LNCAP (cell line): ENCODE measurements at regions not wholly inside any gene's neighbourhood (a gene's known extent, or its start where the extent isn't known, plus 50 kb on each side); places are given as distances from the start of the nearest gene placed in this dataset.

Experiments used
- TF ChIP-seq, protein P1 (sequence below): fragments of 450-650 bp; IDR thresholded peaks from 2 replicates; pipeline ENCODE4 v1.5.1; 2017; ENCODE audit warnings: mild to moderate bottlenecking

DNA sequence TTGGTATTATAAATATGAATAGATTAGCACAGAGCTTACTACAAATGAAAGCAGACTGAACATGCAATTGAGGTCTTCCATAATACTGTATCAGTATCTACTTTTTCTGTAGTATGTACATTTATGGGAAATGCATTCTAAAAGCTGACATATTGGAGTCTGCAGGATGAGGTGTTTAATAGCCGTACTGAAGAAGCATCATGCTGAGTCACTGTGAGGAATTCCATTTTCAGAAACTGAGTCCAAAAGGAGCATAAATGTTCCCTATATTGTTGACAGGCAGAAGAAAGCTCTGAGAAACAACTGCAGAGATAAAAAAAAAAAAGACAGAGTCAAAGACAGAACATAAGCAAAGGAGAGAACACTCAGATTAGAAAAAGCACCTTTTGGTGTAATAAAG, 366.7 kb upstream of the SPHKAP start:
- TF ChIP-seq, protein P1, sequence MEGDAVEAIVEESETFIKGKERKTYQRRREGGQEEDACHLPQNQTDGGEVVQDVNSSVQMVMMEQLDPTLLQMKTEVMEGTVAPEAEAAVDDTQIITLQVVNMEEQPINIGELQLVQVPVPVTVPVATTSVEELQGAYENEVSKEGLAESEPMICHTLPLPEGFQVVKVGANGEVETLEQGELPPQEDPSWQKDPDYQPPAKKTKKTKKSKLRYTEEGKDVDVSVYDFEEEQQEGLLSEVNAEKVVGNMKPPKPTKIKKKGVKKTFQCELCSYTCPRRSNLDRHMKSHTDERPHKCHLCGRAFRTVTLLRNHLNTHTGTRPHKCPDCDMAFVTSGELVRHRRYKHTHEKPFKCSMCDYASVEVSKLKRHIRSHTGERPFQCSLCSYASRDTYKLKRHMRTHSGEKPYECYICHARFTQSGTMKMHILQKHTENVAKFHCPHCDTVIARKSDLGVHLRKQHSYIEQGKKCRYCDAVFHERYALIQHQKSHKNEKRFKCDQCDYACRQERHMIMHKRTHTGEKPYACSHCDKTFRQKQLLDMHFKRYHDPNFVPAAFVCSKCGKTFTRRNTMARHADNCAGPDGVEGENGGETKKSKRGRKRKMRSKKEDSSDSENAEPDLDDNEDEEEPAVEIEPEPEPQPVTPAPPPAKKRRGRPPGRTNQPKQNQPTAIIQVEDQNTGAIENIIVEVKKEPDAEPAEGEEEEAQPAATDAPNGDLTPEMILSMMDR, result no peak

DNA sequence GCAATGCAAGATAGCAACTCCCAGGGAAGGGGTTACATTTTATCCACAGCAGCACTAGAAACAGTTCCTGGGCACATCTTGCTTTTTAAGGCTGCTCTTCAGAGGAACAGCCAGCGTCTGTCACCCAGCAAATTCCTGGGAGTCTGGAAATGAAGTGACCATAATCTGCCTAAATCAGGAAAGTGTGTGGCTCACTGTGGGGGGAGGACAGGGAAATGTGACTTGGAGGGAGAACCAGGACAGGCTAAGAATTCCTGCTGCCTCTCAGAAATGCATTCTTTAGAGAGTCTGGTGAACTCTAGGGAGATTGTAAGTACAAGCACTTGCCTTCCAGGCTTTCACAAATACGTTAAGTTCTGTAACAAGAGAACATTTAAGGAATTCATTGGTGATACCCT, 364.3 kb upstream of the SPHKAP start:
- TF ChIP-seq, protein P1, result no peak

DNA sequence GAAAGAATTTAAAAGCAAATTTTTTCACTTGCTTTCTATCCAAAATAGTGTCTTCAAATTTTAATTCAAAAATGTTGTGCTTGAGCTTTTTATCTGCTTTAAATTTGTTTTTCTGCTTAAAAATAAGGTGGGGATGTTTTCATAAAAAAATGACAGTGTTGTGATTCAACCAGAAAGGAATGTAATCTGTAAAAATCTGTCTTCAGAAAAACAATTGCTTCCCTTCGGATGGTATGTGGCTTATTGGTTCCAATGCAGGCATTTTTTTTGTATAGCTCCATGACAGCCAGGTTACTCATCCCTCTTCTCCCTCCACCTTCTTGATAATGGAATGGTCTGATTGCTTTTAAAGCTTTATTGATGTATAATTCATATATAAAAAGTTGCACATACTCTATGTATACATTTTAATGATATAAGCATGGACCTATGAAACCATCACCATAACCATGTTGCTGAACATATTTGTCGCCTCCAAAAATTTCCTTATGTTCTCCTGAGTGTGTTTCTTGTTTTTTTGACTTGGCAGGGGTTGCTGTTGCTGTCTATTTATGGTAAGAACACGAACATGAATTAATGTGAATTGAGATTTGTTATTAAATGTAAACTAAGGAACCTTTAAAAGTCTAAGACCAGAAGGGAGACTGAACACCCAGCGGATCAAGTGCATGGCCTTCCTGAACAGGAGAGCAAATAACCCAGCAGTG, 363.7 kb upstream of the SPHKAP start:
- TF ChIP-seq, protein P1, result no peak

DNA sequence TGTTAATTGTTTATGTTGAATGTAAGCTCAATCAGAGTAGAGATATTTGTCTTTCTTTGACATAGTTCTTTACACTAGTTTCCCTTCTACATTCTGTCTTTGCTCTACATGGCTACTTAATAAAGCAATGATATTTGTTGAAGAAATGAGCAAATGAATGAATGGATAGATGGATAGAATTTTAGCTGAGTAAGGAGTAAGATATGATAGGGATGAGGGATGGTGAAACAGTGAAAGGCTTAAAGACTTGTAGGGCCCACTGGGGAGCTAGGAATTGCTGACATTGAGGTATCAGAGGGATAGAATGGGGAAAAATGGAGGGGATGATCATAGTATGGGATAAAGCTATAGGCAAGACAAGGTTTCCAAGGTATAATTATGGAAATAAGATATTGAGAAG, 361.6 kb upstream of the SPHKAP start:
- TF ChIP-seq, protein P1, result no peak

DNA sequence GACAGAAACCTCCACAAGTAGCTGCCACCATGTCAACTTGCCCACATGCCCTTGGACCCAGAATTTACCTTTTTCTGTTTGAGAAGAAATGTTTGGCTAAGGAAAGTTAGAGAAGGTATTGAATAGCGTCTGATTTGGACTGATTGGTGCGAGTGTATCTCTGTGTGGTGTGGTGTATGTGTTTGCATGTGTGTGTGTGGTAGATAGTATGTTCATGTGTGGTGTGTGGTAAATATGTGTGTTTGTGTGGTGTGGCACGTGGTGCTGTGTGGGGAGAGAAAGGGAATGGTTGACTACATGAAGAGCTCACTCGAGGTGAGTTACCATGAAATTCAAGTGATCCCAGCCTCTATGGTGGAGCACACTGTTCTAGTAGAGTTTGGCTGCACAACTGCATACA, 360.8 kb upstream of the SPHKAP start:
- TF ChIP-seq, protein P1, result no peak

DNA sequence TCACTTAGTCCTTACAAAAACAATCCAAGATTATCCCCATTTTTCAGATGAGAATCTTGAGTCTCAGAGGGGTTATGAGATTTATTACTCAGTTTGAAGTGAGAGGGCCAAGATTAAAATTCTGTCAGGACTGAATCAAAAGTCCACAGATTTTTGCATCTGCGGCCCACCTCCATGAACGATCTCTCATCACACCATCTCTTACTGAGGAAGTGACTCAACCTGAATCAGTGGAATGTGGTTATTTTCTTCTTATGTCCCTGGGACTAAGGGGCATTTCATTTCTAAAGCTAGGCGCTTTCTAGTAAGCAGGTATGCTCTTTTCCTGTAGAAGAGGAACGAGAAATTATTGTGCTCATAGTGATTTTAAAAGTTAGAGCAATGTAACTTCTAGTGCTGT, 360.3 kb upstream of the SPHKAP start:
- TF ChIP-seq, protein P1, result no peak

DNA sequence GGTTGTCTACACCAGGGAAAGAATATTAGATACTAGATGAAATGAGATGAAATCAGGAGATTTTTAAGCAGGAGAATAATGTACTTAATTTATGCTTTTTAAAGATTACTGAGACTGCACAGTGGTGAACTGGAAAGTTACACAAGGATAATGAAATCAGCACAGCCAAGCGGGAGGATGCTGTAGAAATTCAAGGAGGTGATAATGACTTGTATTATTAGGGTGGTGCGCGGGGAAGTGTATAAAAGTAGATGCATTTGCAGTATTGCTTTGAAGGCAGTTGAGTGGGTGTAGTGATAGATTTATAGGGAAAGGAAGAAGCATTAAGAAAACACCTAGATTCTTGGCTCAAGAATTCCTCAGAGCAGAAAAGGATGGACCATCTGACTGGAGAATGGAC, 359.5 kb upstream of the SPHKAP start:
- TF ChIP-seq, protein P1, result no peak

DNA sequence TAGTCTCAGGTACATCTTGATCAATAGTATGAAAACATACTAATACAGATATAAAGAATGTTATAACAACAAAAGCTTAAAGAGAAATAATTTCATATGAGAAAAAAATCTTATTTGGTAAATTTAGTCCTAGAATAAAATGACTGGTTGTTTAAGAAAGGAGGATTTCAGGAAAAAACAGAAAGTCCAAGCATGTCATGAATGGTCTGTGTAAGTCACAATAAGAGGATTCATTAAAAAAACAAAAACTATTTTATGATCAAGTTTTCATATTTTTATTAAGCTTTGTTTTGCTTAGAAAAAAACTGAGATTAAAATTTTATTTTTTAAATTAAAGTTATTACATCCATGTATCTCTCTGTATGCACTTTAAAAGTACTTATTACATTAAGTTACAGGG, 353.9 kb upstream of the SPHKAP start:
- TF ChIP-seq, protein P1, result no peak
